ENCODE measurements at regions not wholly inside any gene's neighbourhood (a gene's known extent, or its start where the extent isn't known, plus 50 kb on each side); places are given as distances from the start of the nearest gene placed in this dataset.

DNA sequence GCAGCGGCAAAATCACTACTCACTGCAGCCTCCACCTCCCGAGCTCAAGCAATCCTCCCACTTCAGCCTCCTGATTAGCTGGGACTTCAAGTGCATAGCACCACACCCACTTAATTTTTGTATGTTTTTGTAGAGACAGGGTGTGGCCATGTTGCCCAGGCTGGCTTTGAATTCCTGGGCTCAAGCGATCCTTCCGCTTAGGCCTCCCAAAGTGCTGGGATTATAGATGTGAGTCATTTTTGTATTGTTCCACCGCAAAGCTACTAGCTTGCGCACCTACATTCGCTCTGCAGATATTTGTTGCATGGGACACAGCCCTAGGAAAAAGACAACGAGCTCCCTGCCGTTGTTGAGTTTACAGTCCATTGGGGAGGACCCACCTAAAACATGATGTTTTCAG, 173.5 kb upstream of the AGAP1 start:
- Mint-ChIP-seq H3K4me3 (no peak overlapping the region), H3K4me1 (peaks cover 0 to 2% (median 0%) of the 10 kb centered on the region in 4 donors), H3K36me3 (no peaks in the 10 kb centered on the region), H3K27ac (no peak overlapping the region), H3K9me3 (peaks cover 0 to 2% (median 0%) of the 10 kb centered on the region in 9 donors), H3K27me3 (peaks cover 5 to 26% (median 12%) of the 10 kb centered on the region in 5 donors)
- no peak for ATAC-seq
- DNase-seq, result no peak
- POLR2A ChIA-PET, result no interaction called here

DNA sequence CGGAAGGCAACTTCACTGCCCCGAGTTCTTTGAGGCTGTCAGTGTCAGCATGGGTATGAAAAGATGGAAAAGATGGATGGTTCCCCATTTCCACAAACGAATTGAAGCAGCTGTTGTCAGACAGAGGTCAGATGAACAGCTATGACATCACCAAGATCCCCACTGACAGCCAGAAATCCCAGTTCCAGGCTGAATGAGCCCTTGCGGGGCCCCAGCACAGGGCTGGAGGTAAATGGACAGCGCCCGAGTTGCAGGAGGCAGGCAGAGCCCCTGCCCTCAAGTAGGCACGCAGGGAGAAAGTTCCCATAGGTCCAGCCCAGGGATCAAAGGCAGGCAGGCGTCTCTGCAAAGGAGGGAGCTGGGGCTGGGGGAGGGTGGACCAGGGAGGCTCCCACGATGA, 169.5 kb upstream of the AGAP1 start:
- POLR2A ChIA-PET, result no interaction called here
- DNase-seq (no peak), ATAC-seq (no peak)
- Mint-ChIP-seq H3K4me1 (no peaks in the 10 kb centered on the region), H3K9me3 (no peaks in the 10 kb centered on the region), H3K27me3 (peaks cover 11 to 41% (median 15%) of the 10 kb centered on the region in 5 donors), H3K27ac (no peak overlapping the region), H3K36me3 (no peaks in the 10 kb centered on the region), H3K4me3 (no peak overlapping the region)

GRCh38 chr2:235325151-235325550, 168.7 kb upstream of the AGAP1 start:
- Mint-ChIP-seq H3K9me3 (peaks cover 0 to 2% (median 0%) of the 10 kb centered on the region in 9 donors), H3K27me3 (peaks cover 14 to 46% (median 15%) of the 10 kb centered on the region in 5 donors), H3K4me1 (no peaks in the 10 kb centered on the region), H3K27ac (no peak overlapping the region), H3K36me3 (no peaks in the 10 kb centered on the region), H3K4me3 (no peak overlapping the region)
- no peak for DNase-seq
- POLR2A ChIA-PET, result no interaction called here
- no peak for ATAC-seq

- Mint-ChIP-seq H3K9me3 (peaks cover 0 to 15% (median 0%) of the 10 kb centered on the region in 9 donors), H3K4me1 (peaks cover 0 to 2% (median 0%) of the 10 kb centered on the region in 4 donors), H3K4me3 (no peak overlapping the region), H3K27me3 (peaks cover 10 to 56% (median 21%) of the 10 kb centered on the region in 5 donors), H3K27ac (no peak overlapping the region), H3K36me3 (no peaks in the 10 kb centered on the region)
- POLR2A ChIA-PET, result no interaction called here
- no peak for ATAC-seq
- DNase-seq, result no peak
Observed at GRCh38 chr2:235328991-235329390, 164.9 kb upstream of the AGAP1 start.

GRCh38 chr2:235330775-235331451, 162.9 kb upstream of the AGAP1 start:
- Mint-ChIP-seq H3K4me3 (no peak overlapping the region), H3K27ac (no peak overlapping the region), H3K27me3 (peaks cover 5 to 66% (median 25%) of the 10 kb centered on the region in 5 donors), H3K9me3 (peaks cover 0 to 20% (median 0%) of the 10 kb centered on the region in 9 donors), H3K36me3 (no peaks in the 10 kb centered on the region), H3K4me1 (peaks cover 0 to 2% (median 0%) of the 10 kb centered on the region in 4 donors)
- POLR2A ChIA-PET, result no interaction called here
- DNase-seq (no peak), ATAC-seq (no peak)

DNA sequence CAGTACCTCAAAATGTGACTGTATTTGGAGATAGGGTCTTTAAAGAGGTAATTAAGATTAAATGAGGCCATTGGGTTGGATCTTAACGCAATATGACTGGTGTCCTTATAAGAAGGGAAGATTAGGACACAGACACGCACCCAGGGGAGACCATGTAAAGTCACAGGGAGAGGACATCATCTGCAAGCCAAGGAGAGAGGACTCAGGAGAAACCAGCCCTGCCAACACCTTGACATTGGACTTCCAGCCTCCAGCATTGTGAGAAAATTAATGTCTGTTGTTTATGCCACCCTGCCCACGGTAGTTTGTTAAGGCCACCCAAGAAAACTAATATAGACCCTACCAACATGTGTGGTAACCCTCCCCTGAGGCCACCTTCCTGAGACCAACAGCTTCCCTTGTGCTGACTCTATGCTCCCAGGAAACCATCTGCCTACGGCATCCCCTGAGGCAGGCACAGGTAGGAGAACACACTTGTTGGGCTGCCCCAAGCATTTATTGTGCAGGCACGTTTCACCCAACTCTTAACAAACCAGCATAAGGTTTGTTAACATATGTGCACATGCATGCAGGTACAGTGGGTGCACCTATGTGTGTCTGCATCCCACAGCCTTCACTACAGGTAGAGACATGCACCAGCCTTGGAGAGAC, 161.5 kb upstream of the AGAP1 start:
- peaks cover 6 to 69% (median 25%) of the 10 kb centered on the region in 5 donors for H3K27me3 Mint-ChIP-seq
- H3K4me3 Mint-ChIP-seq, result no peak overlapping the region
- peaks cover 0 to 2% (median 0%) of the 10 kb centered on the region in 4 donors for H3K4me1 Mint-ChIP-seq
- DNase-seq (no peak), ATAC-seq (no peak)
- H3K9me3 Mint-ChIP-seq, result peaks cover 0 to 21% (median 6%) of the 10 kb centered on the region in 9 donors
- POLR2A ChIA-PET, result no interaction called here
- H3K27ac Mint-ChIP-seq, result no peak overlapping the region
- no peaks in the 10 kb centered on the region for H3K36me3 Mint-ChIP-seq

DNA sequence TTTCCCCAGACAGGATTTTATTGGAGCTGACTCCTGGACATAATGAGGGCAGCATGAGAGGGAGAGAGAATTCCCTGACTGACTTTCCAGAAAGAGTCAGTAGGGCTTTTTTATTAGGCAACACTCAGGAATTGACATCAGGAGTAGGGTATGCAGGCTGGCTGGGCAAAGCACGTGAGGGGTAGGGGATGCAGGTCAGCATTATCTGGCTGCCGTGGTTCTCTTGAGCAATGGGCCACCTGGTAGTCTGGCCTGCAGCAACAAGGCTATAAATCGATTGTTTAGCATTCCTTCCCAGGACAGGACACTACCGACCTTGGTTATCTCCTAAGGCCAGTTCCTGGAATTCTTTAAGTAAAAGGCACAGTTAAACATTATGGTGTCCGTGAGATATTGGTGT, 160.8 kb upstream of the AGAP1 start:
- no peak for ATAC-seq
- DNase-seq, result no peak
- POLR2A ChIA-PET, result no interaction called here
- Mint-ChIP-seq H3K4me3 (no peak overlapping the region), H3K27ac (no peak overlapping the region), H3K4me1 (peaks cover 0 to 2% (median 0%) of the 10 kb centered on the region in 4 donors), H3K36me3 (peaks cover 0 to 4% (median 0%) of the 10 kb centered on the region in 3 donors), H3K9me3 (peaks cover 0 to 28% (median 8%) of the 10 kb centered on the region in 9 donors), H3K27me3 (peaks cover 6 to 69% (median 25%) of the 10 kb centered on the region in 5 donors)

- Mint-ChIP-seq H3K4me1 (peaks cover 0 to 2% (median 0%) of the 10 kb centered on the region in 4 donors), H3K4me3 (no peak overlapping the region), H3K36me3 (peaks cover 0 to 10% (median 0%) of the 10 kb centered on the region in 3 donors), H3K9me3 (peaks cover 0 to 33% (median 10%) of the 10 kb centered on the region in 9 donors), H3K27me3 (peaks cover 6 to 63% (median 25%) of the 10 kb centered on the region in 5 donors), H3K27ac (no peak overlapping the region)
- POLR2A ChIA-PET, result no interaction called here
- ATAC-seq, result no peak
- no peak for DNase-seq
Observed at GRCh38 chr2:235334179-235334578, 159.7 kb upstream of the AGAP1 start.

DNA sequence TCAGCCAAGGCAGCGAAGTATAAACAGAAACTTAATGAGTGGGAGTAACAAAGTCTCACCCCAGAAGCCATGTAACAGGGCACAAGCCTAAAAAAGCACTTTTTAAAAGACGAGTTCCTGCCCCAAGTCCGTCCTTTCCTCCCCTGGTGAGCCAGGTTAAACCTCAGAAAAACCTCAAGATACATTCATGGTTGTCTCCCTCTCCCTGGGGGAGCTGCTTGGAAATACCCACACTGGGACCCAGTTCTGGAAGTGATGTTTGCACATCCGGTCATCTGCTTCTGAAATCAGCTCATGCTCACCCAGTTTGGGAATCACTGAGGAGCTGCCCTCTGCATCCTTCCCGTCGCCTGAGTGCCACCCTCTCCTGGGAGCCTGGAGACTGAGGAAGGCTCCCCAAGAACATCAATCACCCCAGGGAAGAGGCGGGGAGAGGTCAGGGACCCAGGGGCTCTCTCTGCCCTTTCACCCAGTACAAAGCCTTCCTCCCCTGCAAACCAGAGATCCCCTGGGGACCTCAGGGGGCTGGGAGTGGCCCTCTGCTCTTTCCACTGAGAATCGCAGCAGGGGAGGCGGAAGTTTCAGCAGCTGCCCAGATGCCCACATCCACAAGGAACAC, 150.6 kb upstream of the AGAP1 start:
- H3K27me3 Mint-ChIP-seq, result peaks cover 8 to 16% (median 9%) of the 10 kb centered on the region in 5 donors
- H3K36me3 Mint-ChIP-seq, result peaks cover 0 to 10% (median 0%) of the 10 kb centered on the region in 3 donors
- peaks cover 0 to 15% (median 6%) of the 10 kb centered on the region in 9 donors for H3K9me3 Mint-ChIP-seq
- POLR2A ChIA-PET, result no interaction called here
- H3K4me3 Mint-ChIP-seq, result no peak overlapping the region
- no peaks in the 10 kb centered on the region for H3K4me1 Mint-ChIP-seq
- ATAC-seq (no peak), DNase-seq (no peak)
- H3K27ac Mint-ChIP-seq, result no peak overlapping the region

DNA sequence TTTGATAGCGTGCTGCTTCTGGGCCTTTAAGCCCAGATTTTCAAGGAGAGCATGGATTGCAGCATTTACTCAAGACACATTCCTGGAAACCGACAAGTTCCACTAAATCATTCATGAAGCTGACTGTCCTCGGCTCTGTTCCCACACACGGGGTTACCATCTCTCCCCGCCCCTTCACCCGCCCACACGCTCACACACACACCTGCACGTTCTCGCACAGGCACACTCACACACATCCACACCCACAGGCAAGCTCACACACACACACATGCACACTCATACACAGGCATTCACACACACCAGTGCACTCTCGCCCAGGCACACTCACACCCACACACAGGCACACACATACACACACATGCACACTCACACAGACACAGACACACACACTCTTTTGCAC, 150.0 kb upstream of the AGAP1 start:
- POLR2A ChIA-PET, result no interaction called here
- H3K4me3 Mint-ChIP-seq, result no peak overlapping the region
- H3K27ac Mint-ChIP-seq, result no peak overlapping the region
- peaks cover 0 to 6% (median 0%) of the 10 kb centered on the region in 3 donors for H3K36me3 Mint-ChIP-seq
- no peak for DNase-seq
- ATAC-seq, result no peak
- H3K9me3 Mint-ChIP-seq, result peaks cover 0 to 9% (median 2%) of the 10 kb centered on the region in 9 donors
- no peaks in the 10 kb centered on the region for H3K4me1 Mint-ChIP-seq
- peaks cover 8 to 16% (median 12%) of the 10 kb centered on the region in 5 donors for H3K27me3 Mint-ChIP-seq

DNA sequence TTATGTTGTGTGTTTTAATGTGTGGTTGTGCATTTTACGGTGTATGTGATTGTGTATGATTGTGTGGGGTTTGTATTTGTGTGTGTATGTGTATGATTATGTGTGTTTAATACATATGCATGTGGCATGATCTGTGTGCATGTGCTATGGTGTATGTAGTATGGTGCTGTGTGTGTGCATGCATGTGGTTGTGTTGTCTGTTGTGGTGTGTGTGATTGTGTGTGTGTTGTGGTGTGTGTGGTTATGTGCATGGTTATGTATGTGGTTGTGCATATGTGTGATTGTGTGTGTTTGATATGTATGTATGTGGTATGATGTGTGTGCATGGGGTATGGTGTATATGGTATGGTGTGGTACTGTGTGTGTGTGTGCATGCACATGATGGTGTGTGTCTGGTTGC, 148.1 kb upstream of the AGAP1 start:
- H3K27me3 Mint-ChIP-seq, result peaks cover 16 to 29% (median 28%) of the 10 kb centered on the region in 5 donors
- no peaks in the 10 kb centered on the region for H3K4me1 Mint-ChIP-seq
- no peak overlapping the region for H3K4me3 Mint-ChIP-seq
- POLR2A ChIA-PET, result no interaction called here
- H3K27ac Mint-ChIP-seq, result no peak overlapping the region
- ATAC-seq, result no peak
- peaks cover 0 to 5% (median 0%) of the 10 kb centered on the region in 9 donors for H3K9me3 Mint-ChIP-seq
- peaks cover 0 to 6% (median 0%) of the 10 kb centered on the region in 3 donors for H3K36me3 Mint-ChIP-seq
- no peak for DNase-seq

DNA sequence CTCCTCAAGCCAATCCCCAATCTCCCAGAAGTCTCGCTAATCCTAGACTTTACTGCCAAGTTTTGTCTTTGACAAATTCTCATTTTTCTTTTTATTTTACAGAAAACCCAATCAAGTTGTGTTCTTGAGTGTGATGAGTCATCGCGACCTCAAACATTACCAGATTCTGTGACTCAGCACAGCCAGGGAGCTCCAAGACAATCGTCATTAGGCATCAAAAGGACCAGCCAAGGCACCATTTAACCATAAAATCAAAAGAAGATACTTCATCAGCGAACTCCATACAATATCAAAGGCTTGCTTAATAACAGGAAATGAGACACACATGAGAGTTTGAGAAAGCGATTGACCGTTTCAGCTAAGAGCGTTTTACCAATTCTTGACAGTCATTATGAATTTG, 146.2 kb upstream of the AGAP1 start:
- ATAC-seq, result no peak
- POLR2A ChIA-PET, result no interaction called here
- Mint-ChIP-seq H3K4me1 (no peaks in the 10 kb centered on the region), H3K4me3 (no peak overlapping the region), H3K9me3 (peaks cover 0 to 5% (median 0%) of the 10 kb centered on the region in 9 donors), H3K27me3 (peaks cover 15 to 29% (median 28%) of the 10 kb centered on the region in 5 donors), H3K27ac (no peak overlapping the region), H3K36me3 (peaks cover 0 to 6% (median 0%) of the 10 kb centered on the region in 3 donors)
- no peak for DNase-seq

DNA sequence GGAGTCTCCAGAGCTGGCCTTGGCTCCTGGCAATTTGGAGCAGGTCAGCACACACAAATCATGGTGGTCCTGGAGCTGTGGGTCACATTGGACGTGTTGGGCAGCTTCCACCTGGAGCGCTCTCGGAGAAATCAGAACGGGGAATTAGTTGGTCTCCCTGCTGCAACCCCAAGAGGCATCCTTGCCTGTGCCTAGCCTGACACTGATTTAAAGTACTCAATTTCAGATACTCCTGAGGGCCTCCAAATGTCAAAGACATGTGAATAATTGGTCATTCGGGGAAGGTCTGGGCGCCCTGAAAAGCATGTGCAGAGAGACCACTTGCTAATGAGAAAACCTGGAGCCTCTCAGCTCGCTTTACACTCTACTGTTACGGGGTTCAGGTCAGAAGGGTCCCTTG, 145.5 kb upstream of the AGAP1 start:
- Mint-ChIP-seq H3K36me3 (peaks cover 0 to 6% (median 0%) of the 10 kb centered on the region in 3 donors), H3K4me3 (no peak overlapping the region), H3K27me3 (peaks cover 15 to 33% (median 28%) of the 10 kb centered on the region in 5 donors), H3K9me3 (peaks cover 0 to 5% (median 0%) of the 10 kb centered on the region in 9 donors), H3K4me1 (no peaks in the 10 kb centered on the region), H3K27ac (no peak overlapping the region)
- ATAC-seq, result no peak
- POLR2A ChIA-PET, result no interaction called here
- no peak for DNase-seq

All from naive thymus-derived CD8-positive, alpha-beta T cell (primary cell).